Activated naive CD8-positive, alpha-beta T cell (primary cell): ENCODE measurements at regions not wholly inside any gene's neighbourhood (a gene's known extent, or its start where the extent isn't known, plus 50 kb on each side); places are given as distances from the start of the nearest gene placed in this dataset.
"Not testable (repeated sequence)": the region's sequence is repeated elsewhere in the genome, so short reads cannot be mapped to it uniquely, and the experiment has no call there.

Experiments
- H3K27ac Mint-ChIP-seq: one replicate; pipeline ENCODE4 v1.8.0; 2021; ENCODE audit warnings: mixed read lengths
- H3K27me3 Mint-ChIP-seq: one replicate; pipeline ENCODE4 v1.8.0; 2021; ENCODE audit warnings: mixed read lengths
- H3K36me3 Mint-ChIP-seq: one replicate; pipeline ENCODE4 v1.8.0; 2021; ENCODE audit warnings: mixed read lengths
- H3K4me1 Mint-ChIP-seq: one replicate; pipeline ENCODE4 v1.8.0; 2021; ENCODE audit warnings: low read depth, mixed read lengths
- H3K4me3 Mint-ChIP-seq: one replicate; pipeline ENCODE4 v1.8.0; 2021; ENCODE audit warnings: mild to moderate bottlenecking, mixed read lengths
- H3K9me3 Mint-ChIP-seq: one replicate; pipeline ENCODE4 v1.8.0; 2021; ENCODE audit warnings: low read depth, mixed read lengths

GRCh38 chr2:106339609-106340008, 128.6 kb downstream of the RGPD3 start:
- no peak overlapping the region for H3K4me3 Mint-ChIP-seq
- no peaks in the 10 kb centered on the region for H3K9me3 Mint-ChIP-seq
- peaks cover 2% of the 10 kb centered on the region for H3K4me1 Mint-ChIP-seq
- no peak overlapping the region for H3K27ac Mint-ChIP-seq
- no peaks in the 10 kb centered on the region for H3K27me3 Mint-ChIP-seq
- H3K36me3 Mint-ChIP-seq = no peaks in the 10 kb centered on the region

GRCh38 chr2:106339132-106339531, 129.1 kb downstream of the RGPD3 start:
- Mint-ChIP-seq H3K27me3 (no peaks in the 10 kb centered on the region), H3K9me3 (no peaks in the 10 kb centered on the region), H3K27ac (no peak overlapping the region), H3K36me3 (no peaks in the 10 kb centered on the region), H3K4me1 (peaks cover 2% of the 10 kb centered on the region), H3K4me3 (no peak overlapping the region)

GRCh38 chr2:106338043-106338442, 130.2 kb downstream of the RGPD3 start:
- no peak overlapping the region for H3K4me3 Mint-ChIP-seq
- H3K27me3 Mint-ChIP-seq = no peaks in the 10 kb centered on the region
- no peaks in the 10 kb centered on the region for H3K9me3 Mint-ChIP-seq
- H3K36me3 Mint-ChIP-seq = no peaks in the 10 kb centered on the region
- no peak overlapping the region for H3K27ac Mint-ChIP-seq
- H3K4me1 Mint-ChIP-seq = peaks cover 2% of the 10 kb centered on the region

GRCh38 chr2:106336737-106337136, 131.5 kb downstream of the RGPD3 start:
- no peaks in the 10 kb centered on the region for H3K9me3 Mint-ChIP-seq
- no peak overlapping the region for H3K27ac Mint-ChIP-seq
- H3K27me3 Mint-ChIP-seq = no peaks in the 10 kb centered on the region
- H3K36me3 Mint-ChIP-seq = no peaks in the 10 kb centered on the region
- H3K4me1 Mint-ChIP-seq = peaks cover 6% of the 10 kb centered on the region
- H3K4me3 Mint-ChIP-seq = no peak overlapping the region

- Mint-ChIP-seq H3K4me3 (no peak overlapping the region), H3K27me3 (no peaks in the 10 kb centered on the region), H3K27ac (no peak overlapping the region), H3K36me3 (no peaks in the 10 kb centered on the region), H3K4me1 (peaks cover 7% of the 10 kb centered on the region), H3K9me3 (no peaks in the 10 kb centered on the region)
Measured at GRCh38 chr2:106336108-106336507, 132.1 kb downstream of the RGPD3 start.

- H3K4me3 Mint-ChIP-seq = no peak overlapping the region
- H3K27ac Mint-ChIP-seq = no peak overlapping the region
- no peaks in the 10 kb centered on the region for H3K36me3 Mint-ChIP-seq
- H3K9me3 Mint-ChIP-seq = no peaks in the 10 kb centered on the region
- no peaks in the 10 kb centered on the region for H3K27me3 Mint-ChIP-seq
- H3K4me1 Mint-ChIP-seq = peaks cover 5% of the 10 kb centered on the region
Measured at GRCh38 chr2:106334802-106335201, 133.4 kb downstream of the RGPD3 start.

GRCh38 chr2:106333253-106333873, 134.8 kb downstream of the RGPD3 start:
- not testable (repeated sequence) for H3K36me3 Mint-ChIP-seq, H3K4me1 Mint-ChIP-seq, H3K27me3 Mint-ChIP-seq, H3K27ac Mint-ChIP-seq, H3K4me3 Mint-ChIP-seq, H3K9me3 Mint-ChIP-seq

- peaks cover 4% of the 10 kb centered on the region for H3K4me1 Mint-ChIP-seq
- H3K27me3 Mint-ChIP-seq = no peaks in the 10 kb centered on the region
- H3K27ac Mint-ChIP-seq = no peak overlapping the region
- H3K4me3 Mint-ChIP-seq = no peak overlapping the region
- no peaks in the 10 kb centered on the region for H3K36me3 Mint-ChIP-seq
- H3K9me3 Mint-ChIP-seq = no peaks in the 10 kb centered on the region
Measured at GRCh38 chr2:106332054-106332453, 136.2 kb downstream of the RGPD3 start.

- not testable (repeated sequence) for H3K4me3 Mint-ChIP-seq, H3K27ac Mint-ChIP-seq, H3K36me3 Mint-ChIP-seq, H3K27me3 Mint-ChIP-seq, H3K9me3 Mint-ChIP-seq, H3K4me1 Mint-ChIP-seq
Measured at GRCh38 chr2:106330384-106331261, 136.5 kb upstream of the UXS1 start.

GRCh38 chr2:106323337-106324013, 129.4 kb upstream of the UXS1 start:
- Mint-ChIP-seq H3K4me1 (no peaks in the 10 kb centered on the region), H3K27ac (no peak overlapping the region), H3K36me3 (no peaks in the 10 kb centered on the region), H3K9me3 (no peaks in the 10 kb centered on the region), H3K27me3 (peaks cover 1% of the 10 kb centered on the region), H3K4me3 (no peak overlapping the region)

- H3K4me1 Mint-ChIP-seq = no peaks in the 10 kb centered on the region
- peaks cover 1% of the 10 kb centered on the region for H3K27me3 Mint-ChIP-seq
Measured at GRCh38 chr2:106322281-106322680, 128.2 kb upstream of the UXS1 start.

GRCh38 chr2:106320439-106320838, 126.3 kb upstream of the UXS1 start:
- not testable (repeated sequence) for H3K36me3 Mint-ChIP-seq, H3K4me3 Mint-ChIP-seq, H3K4me1 Mint-ChIP-seq, H3K9me3 Mint-ChIP-seq, H3K27ac Mint-ChIP-seq, H3K27me3 Mint-ChIP-seq

More at GRCh38 chr2:106322281-106322680, 128.2 kb upstream of the UXS1 start:
- Mint-ChIP-seq H3K4me3 (no peak overlapping the region), H3K9me3 (no peaks in the 10 kb centered on the region), H3K27ac (no peak overlapping the region), H3K36me3 (no peaks in the 10 kb centered on the region)

GRCh38 chr2:106316915-106317314, 122.8 kb upstream of the UXS1 start:
- H3K4me1 Mint-ChIP-seq = peaks cover 7% of the 10 kb centered on the region
- no peak overlapping the region for H3K4me3 Mint-ChIP-seq
- H3K9me3 Mint-ChIP-seq = no peaks in the 10 kb centered on the region
- H3K36me3 Mint-ChIP-seq = no peaks in the 10 kb centered on the region
- H3K27me3 Mint-ChIP-seq = no peaks in the 10 kb centered on the region
- H3K27ac Mint-ChIP-seq = no peak overlapping the region

GRCh38 chr2:106314444-106314843, 120.3 kb upstream of the UXS1 start:
- no peaks in the 10 kb centered on the region for H3K27me3 Mint-ChIP-seq
- no peak overlapping the region for H3K4me3 Mint-ChIP-seq
- H3K36me3 Mint-ChIP-seq = no peaks in the 10 kb centered on the region
- H3K9me3 Mint-ChIP-seq = no peaks in the 10 kb centered on the region
- peaks cover 7% of the 10 kb centered on the region for H3K4me1 Mint-ChIP-seq
- no peak overlapping the region for H3K27ac Mint-ChIP-seq

GRCh38 chr2:106311041-106311370, 116.9 kb upstream of the UXS1 start:
- Mint-ChIP-seq H3K9me3 (no peaks in the 10 kb centered on the region), H3K27ac (no peak overlapping the region), H3K4me3 (no peak overlapping the region), H3K4me1 (peaks cover 7% of the 10 kb centered on the region), H3K27me3 (peaks cover 1% of the 10 kb centered on the region), H3K36me3 (no peaks in the 10 kb centered on the region)
